ENCODE measurements at regions not wholly inside any gene's neighbourhood (a gene's known extent, or its start where the extent isn't known, plus 50 kb on each side); places are given as distances from the start of the nearest gene placed in this dataset.

DNA sequence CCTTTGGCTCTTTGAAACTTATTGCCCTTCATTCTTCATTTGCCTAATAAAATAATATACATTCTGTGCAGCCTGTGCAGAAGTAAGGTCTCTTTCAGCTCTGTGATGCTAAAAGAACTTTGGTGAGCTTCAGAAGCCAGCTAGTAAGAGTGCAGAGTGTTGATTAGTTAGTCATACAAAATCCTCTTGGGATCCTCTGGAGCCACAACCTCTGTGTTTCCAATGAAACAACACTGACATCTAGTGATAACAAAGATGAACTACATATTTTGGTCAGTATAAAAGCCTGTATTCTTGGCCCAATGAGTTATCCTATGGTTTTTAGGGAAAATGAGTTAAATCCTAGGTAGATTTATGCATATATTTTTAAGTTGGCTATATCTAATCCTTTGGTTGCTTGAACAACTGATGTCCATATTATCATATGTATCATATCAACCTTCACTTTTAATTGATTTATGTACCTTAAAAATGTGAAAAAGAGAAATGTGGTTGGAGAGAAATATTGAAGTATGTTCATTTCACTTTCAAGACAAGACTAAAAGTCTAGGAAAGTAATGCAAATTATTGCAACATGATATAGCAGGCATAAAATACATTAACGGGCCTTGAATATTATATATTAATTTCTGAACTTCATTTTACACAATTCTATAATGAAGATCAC lies 158.4 kb downstream of the KLHL28 start:
- ATAC-seq (peak; percentile 67), DNase-seq (no peak)
- H3K27ac Mint-ChIP-seq, result no peak overlapping the region
- no peaks in the 10 kb centered on the region for H3K4me1 Mint-ChIP-seq
- no peaks in the 10 kb centered on the region for H3K27me3 Mint-ChIP-seq
- no peaks in the 10 kb centered on the region for H3K9me3 Mint-ChIP-seq
- no peak overlapping the region for H3K4me3 Mint-ChIP-seq

DNA sequence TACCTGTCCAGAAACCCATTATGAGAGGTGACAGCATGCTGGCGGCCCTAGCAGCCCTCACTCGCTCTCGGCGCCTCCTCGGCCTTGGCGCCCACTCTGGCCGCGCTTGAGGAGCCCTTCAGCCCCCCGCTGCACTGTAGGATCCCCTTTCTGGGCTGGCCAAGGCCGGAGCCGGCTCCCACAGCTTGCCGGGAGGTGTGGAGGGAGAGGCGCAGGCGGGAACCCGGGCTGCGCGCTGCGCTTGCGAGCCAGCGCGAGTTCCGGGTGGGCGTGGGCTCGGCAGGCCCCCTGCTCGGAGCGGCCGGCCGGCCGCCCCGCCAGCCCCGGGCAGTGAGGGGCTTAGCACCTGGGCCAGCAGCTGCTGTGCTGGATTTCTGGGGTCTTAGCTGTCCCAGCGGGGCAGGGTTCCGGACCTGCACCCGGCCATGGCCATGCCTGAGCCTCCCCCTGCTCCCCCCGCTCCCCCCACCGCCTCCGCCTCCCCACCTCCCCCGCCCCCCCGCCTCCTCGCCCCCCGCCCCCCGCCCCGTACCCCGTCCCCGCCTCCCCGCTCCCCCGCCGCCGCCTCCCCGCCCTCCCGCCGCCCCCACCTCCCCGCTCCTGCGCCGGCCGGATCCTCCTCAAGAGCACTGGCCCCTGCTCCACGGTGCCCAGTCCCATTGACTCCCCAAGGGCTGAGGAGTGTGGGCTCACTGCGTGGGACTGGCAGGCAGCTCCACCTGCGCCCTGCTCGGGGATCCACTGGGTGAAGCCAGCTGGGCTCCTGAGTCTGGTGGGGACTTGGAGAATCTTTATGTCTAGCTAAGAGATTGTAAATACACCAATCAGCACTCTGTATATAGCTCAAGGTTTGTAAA lies 163.1 kb downstream of the KLHL28 start:
- H3K27ac Mint-ChIP-seq, result no peak overlapping the region
- no peak overlapping the region for H3K4me3 Mint-ChIP-seq
- H3K4me1 Mint-ChIP-seq, result no peaks in the 10 kb centered on the region
- H3K9me3 Mint-ChIP-seq, result no peaks in the 10 kb centered on the region
- peak; percentile 62 for ATAC-seq
- DNase-seq, result no peak
- H3K27me3 Mint-ChIP-seq, result no peaks in the 10 kb centered on the region

DNA sequence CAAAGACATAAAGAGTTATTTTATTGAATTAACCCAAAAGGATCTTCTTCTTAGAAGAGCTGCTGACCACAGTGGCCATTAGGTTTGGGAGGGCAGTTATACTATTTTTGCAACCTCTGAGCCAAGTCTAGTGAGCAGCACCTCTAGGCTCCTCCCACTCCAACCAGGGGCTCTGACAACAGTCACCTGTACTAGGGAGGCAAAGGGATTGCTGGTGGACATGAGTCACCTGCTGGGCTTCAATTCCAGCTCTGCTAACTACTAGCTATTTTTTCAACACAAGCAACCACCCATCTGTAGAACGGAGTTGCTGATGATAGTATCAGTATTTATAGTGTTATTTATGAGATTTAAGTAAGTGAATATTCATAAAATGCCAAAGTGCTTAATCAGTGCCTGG lies 166.0 kb downstream of the KLHL28 start:
- Mint-ChIP-seq H3K9me3 (no peaks in the 10 kb centered on the region), H3K4me3 (no peak overlapping the region), H3K4me1 (no peaks in the 10 kb centered on the region), H3K27ac (no peak overlapping the region), H3K27me3 (no peaks in the 10 kb centered on the region)
- ATAC-seq (no peak), DNase-seq (no peak)

DNA sequence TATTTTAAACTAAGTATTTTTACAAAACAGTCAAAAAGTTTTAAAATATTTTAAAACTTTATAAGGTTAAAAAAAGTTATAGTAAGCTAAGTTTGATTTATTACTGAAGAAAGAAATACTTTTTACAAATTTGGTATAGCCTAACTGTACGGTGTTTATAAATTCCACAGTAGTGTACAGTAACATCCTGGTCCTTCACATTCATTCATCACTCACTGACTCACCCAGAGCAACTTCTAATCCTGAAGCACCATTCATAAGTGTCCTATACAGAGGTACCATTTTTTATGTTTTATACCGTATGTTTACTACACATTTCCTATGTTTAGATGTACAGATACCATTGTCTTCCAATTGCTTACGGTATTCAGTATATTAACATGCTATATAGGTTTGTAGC lies 170.0 kb downstream of the KLHL28 start:
- no peaks in the 10 kb centered on the region for H3K9me3 Mint-ChIP-seq
- no peak overlapping the region for H3K27ac Mint-ChIP-seq
- DNase-seq (no peak), ATAC-seq (no peak)
- H3K4me3 Mint-ChIP-seq, result no peak overlapping the region
- no peaks in the 10 kb centered on the region for H3K4me1 Mint-ChIP-seq
- no peaks in the 10 kb centered on the region for H3K27me3 Mint-ChIP-seq

DNA sequence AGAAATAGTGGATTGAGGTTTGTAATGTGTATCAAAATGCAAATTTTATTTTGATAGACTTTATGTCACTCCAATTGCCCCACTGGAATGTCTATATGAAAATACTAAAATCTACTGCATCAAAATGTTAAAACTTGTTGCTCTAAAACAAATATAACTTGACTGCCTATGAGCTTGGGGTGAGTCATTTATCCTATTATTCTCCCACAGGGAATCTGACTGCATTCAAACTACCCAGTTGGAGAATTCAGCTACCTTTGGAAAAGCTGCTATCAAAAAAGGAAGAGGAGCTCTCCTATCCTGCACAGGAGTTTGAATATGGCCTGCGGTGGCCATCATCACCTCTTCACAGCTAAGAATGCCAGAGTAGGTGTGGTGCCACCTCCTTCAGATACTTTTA lies 173.1 kb downstream of the KLHL28 start:
- Mint-ChIP-seq H3K4me3 (no peak overlapping the region), H3K4me1 (no peaks in the 10 kb centered on the region), H3K27ac (no peak overlapping the region), H3K27me3 (no peaks in the 10 kb centered on the region), H3K9me3 (no peaks in the 10 kb centered on the region)
- no peak for ATAC-seq
- no peak for DNase-seq

DNA sequence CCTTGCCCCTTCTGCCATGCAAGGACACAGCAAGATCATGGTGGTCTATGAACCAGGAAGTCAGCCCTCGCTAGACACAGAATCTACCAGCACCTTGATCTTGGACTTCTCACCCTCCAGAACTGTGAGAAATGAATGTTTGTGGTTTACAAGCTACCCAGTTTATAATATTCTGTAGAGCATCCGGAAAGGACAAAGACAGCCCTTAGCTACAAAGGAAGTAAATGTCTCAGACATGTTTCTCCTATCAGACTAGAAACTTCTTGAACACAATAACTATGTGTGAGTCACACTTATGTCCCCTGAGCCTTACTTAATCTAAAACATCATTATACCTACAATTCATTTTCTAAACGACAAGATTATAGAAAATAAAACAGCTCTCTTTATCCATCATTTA lies 176.7 kb downstream of the KLHL28 start:
- Mint-ChIP-seq H3K4me1 (no peaks in the 10 kb centered on the region), H3K27me3 (no peaks in the 10 kb centered on the region), H3K27ac (no peak overlapping the region), H3K4me3 (no peak overlapping the region), H3K9me3 (no peaks in the 10 kb centered on the region)
- DNase-seq (no peak), ATAC-seq (no peak)

DNA sequence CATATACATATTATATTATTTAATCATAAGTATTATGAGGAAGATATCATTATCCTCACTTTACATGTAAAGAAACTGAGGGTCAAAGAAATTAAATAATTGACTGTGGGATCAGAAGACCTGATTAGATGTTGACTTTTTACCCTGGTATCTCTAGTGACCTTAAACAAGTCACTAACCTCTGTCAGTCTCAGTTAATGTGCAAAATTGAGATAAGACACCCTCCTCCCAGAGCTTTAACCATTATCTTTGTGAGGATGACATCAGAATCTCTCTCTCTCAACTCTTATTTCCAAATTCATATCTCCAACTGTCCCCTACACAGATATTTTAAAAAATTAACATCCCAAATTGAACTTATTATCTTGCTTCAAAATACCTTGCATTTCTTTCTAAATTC lies 177.8 kb downstream of the KLHL28 start:
- Mint-ChIP-seq H3K27me3 (no peaks in the 10 kb centered on the region), H3K27ac (no peak overlapping the region), H3K9me3 (no peaks in the 10 kb centered on the region), H3K4me3 (no peak overlapping the region), H3K4me1 (no peaks in the 10 kb centered on the region)
- ATAC-seq, result no peak
- no peak for DNase-seq

DNA sequence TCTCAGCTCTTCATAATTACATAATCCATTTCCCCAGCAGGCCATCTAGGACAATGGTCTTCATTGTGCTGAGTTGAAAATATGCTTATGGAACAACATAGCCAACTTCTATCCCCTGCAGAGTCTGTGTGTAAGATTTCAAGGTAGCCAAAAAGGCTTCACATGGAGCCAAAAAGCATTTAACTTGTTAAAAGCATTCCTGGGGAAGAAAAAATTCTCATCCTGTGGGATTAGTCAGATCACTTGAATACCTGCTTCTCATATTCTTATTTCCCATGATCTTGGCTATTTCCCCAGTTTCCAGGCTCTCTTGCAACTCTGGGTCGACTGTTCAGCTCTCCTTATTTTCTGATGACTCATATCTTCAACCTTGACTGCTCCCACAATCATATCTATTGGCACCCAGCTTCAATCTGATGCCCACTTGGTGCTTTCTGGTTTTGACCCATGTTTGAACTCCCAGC lies 178.9 kb downstream of the KLHL28 start:
- Mint-ChIP-seq H3K27me3 (no peaks in the 10 kb centered on the region), H3K9me3 (no peaks in the 10 kb centered on the region), H3K27ac (no peak overlapping the region), H3K4me1 (no peaks in the 10 kb centered on the region), H3K4me3 (no peak overlapping the region)
- DNase-seq (no peak), ATAC-seq (no peak)

DNA sequence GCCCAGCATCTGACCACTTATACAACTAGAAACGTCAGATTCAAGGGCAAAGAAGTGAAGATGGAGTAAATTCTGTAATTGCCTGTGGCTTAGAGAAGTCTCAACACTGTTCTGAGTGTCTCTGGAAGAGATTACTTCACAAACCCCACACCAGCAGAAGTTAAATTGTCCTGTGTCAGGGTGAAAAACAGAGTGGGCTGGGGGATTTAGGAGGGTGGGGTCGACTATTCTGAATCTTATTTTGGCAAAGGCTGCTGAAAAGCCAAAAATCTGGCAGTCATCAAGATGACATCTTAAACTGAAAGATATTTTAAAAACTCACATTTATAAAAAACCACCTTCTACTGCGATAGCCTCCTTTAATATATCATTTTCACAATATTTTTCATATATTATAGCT lies 180.8 kb downstream of the KLHL28 start:
- ATAC-seq, result no peak
- Mint-ChIP-seq H3K4me1 (no peaks in the 10 kb centered on the region), H3K9me3 (no peaks in the 10 kb centered on the region), H3K27me3 (no peaks in the 10 kb centered on the region), H3K27ac (no peak overlapping the region), H3K4me3 (no peak overlapping the region)
- no peak for DNase-seq

DNA sequence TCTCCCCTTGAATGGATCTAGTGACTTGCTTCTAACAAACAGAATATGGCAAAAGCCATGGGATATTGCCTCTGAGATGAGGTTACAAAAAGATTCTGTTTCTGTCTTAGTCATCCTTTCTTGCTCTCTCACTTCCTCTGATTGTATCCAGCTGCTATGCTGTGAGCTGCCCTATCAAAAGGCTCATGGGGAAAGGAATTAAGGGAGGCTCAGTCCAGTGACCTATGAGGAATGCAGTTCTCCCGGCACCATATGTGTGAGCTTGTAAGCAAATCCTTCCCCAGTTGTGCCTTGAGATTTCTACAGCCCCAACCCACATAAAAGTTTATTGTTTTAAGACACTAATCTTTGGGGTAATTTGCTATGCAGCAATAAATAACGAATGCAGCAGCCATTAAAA lies 183.1 kb downstream of the KLHL28 start:
- Mint-ChIP-seq H3K27me3 (no peaks in the 10 kb centered on the region), H3K27ac (no peak overlapping the region), H3K9me3 (no peaks in the 10 kb centered on the region), H3K4me3 (no peak overlapping the region), H3K4me1 (no peaks in the 10 kb centered on the region)
- DNase-seq (no peak), ATAC-seq (no peak)

DNA sequence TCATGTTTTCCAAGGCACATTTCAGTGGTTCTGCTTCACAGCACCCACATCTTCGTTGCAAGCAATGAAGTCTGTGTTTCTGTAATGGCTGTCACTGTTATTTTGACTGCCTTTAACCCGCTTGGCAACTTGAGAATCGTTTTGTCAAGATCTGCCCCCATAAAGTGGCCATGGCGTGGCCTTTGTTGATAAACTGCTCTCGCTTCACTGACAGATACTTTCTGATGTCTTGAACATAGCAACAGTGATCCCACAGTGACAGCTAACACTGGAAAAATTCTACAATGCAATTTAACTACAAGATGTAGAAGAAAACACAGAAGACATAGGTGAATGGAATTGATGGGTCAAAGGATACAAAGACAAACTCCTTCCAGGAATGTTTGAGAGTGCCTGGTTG lies 184.2 kb downstream of the KLHL28 start:
- H3K27ac Mint-ChIP-seq, result no peak overlapping the region
- no peak overlapping the region for H3K4me3 Mint-ChIP-seq
- H3K9me3 Mint-ChIP-seq, result no peaks in the 10 kb centered on the region
- no peaks in the 10 kb centered on the region for H3K4me1 Mint-ChIP-seq
- H3K27me3 Mint-ChIP-seq, result no peaks in the 10 kb centered on the region
- ATAC-seq (no peak), DNase-seq (no peak)

DNA sequence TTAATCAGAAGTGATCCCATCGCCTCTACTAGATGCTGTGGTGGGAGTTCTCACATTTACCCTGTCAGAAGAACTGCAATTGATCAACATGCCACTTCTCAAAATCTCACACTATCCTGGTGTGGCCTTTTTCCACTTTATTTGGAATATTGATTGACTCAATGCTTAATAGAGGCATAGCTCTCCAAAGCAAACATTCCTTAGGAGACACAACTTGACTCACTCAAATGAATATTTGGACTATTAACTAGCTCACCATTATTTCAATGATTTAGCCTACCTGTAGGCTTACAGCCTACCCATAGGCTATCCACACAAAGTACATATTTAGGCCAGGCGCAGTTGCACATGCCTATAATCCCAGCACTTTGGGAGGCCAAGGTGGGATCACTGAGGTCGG lies 186.5 kb downstream of the KLHL28 start:
- H3K4me1 Mint-ChIP-seq, result no peaks in the 10 kb centered on the region
- no peak for DNase-seq
- H3K9me3 Mint-ChIP-seq, result no peaks in the 10 kb centered on the region
- no peaks in the 10 kb centered on the region for H3K27me3 Mint-ChIP-seq
- H3K27ac Mint-ChIP-seq, result no peak overlapping the region
- no peak for ATAC-seq
- no peak overlapping the region for H3K4me3 Mint-ChIP-seq

DNA sequence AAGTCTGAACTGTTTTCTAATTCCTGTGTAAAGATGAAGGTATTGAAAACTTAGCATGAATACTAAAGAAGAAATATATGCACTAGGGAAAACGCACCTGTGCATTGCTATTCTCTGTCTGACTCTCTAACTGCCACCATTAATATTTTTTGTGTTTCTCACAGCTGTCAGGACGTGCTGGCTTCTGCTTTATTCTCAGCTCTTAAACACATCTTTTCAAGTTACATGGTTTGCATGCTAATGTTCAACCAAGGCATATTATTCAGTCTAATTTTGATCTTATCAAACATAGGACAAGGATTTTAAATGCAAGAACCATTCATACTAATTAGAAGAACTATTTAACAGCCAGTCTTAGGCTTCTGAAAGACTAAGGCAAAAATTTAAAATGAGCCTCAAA lies 187.4 kb downstream of the KLHL28 start:
- no peaks in the 10 kb centered on the region for H3K27me3 Mint-ChIP-seq
- H3K4me1 Mint-ChIP-seq, result no peaks in the 10 kb centered on the region
- DNase-seq (no peak), ATAC-seq (no peak)
- no peak overlapping the region for H3K27ac Mint-ChIP-seq
- H3K4me3 Mint-ChIP-seq, result no peak overlapping the region
- no peaks in the 10 kb centered on the region for H3K9me3 Mint-ChIP-seq

DNA sequence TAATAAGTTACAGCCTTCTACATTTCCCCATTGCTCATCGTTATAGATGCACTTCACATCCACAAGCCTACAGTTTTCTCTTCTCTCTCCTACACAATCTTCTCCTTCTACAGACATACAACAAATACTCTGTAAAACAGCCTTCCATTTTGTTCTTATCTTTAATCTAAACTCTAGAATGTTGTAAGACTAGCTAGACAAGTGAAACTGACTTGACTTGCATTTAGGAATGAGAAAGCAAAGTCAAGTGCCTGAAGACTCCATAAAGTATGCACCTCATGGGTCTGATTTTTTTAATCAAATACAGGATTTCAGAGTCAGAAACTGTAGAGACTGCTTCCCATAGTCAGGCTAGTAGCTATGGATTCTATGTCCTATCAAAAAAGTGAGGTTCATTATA lies 190.3 kb downstream of the KLHL28 start:
- H3K4me3 Mint-ChIP-seq, result no peak overlapping the region
- no peaks in the 10 kb centered on the region for H3K4me1 Mint-ChIP-seq
- H3K27me3 Mint-ChIP-seq, result peaks cover under 1% of the 10 kb centered on the region
- no peaks in the 10 kb centered on the region for H3K9me3 Mint-ChIP-seq
- no peak overlapping the region for H3K27ac Mint-ChIP-seq
- DNase-seq, result no peak
- no peak for ATAC-seq

DNA sequence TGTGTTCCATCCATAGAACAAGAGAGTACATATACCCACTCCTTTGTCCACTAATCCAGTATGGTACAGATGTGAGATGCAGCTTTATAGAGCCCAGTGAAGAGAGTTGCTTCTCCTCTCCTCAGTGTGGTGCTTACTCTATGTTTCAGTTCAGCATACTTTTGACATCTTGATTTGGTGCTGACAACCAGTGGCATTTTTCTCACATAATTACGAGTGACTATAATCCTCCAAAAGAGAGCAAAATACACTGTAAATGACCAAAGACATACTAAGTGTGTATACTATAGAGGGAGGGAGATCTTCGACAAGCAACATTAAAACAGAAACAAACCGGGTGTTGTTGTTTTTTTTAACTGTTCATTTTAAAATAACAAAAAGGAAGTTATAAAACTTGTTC lies 191.5 kb downstream of the KLHL28 start:
- Mint-ChIP-seq H3K9me3 (no peaks in the 10 kb centered on the region), H3K4me1 (no peaks in the 10 kb centered on the region), H3K27ac (no peak overlapping the region), H3K27me3 (peaks cover 11% of the 10 kb centered on the region), H3K4me3 (no peak overlapping the region)
- ATAC-seq (no peak), DNase-seq (no peak)

DNA sequence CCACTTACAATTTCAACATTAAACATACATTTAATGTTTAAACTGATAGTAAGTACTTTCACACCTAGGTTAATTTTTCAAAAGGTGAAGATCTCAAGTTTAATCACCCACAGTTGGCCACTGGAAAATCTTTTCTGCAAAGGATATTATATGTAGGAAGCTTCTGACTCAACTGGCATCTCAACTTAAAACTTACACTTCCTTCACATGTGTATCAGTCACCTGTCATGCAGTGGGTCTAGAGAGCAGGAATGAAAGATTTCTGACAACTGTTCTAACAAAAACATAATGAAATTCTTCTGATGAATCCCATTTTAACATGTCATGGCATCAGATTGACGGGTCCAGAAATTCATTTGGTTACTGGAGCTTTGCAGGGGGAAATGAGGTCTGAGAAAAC lies 192.8 kb downstream of the KLHL28 start:
- Mint-ChIP-seq H3K9me3 (no peaks in the 10 kb centered on the region), H3K27ac (peak overlapping the region in 1 of 2 donors; percentile 78), H3K4me1 (no peaks in the 10 kb centered on the region), H3K4me3 (peak overlapping the region in 1 of 2 donors; percentile 37), H3K27me3 (peaks cover 15% of the 10 kb centered on the region)
- ATAC-seq (peak; percentile 64), DNase-seq (no peak)

Data from stimulated activated naive CD8-positive, alpha-beta T cell treated with anti-CD3 and anti-CD28 coated beads, Interleukin-15, amount 100 ng/mL, for 72 hours (primary cell).